ENCODE measurements at regions not wholly inside any gene's neighbourhood (a gene's known extent, or its start where the extent isn't known, plus 50 kb on each side); places are given as distances from the start of the nearest gene placed in this dataset.

GRCh38 chr15:25134546-25134945, 179.8 kb downstream of the SNRPN start:
- Histone ChIP-seq H3K4me1 (ENCODE audit: insufficient read depth) (no peaks in the 10 kb centered on the region), H3K27me3 (no peaks in the 10 kb centered on the region), H3K36me3 (no peaks in the 10 kb centered on the region), H3K27ac (no peak overlapping the region), H3K9me3 (peaks cover 0 to 11% of the 10 kb centered on the region in 2 donors), H3K4me3 (no peak overlapping the region)
- DNase-seq, result no peak
- TF ChIP-seq EP300 (IDR thresholded peaks at IDR 0.05), result no peak
- TF ChIP-seq CTCF (IDR thresholded peaks at IDR 0.05), result no peak
- no peak for TF ChIP-seq POLR2A (IDR thresholded peaks at IDR 0.05)
- intact Hi-C loops (cut with DNase I), result no loop called here
- WGBS, 3 donors, result 34 to 38% (median 35%) methylated on average over 2 of the region's 2 CpGs

- TF ChIP-seq CTCF (IDR thresholded peaks at IDR 0.05), result no peak
- no peak for TF ChIP-seq POLR2A (IDR thresholded peaks at IDR 0.05)
- no peak for TF ChIP-seq EP300 (IDR thresholded peaks at IDR 0.05)
- intact Hi-C loops (cut with DNase I), result no loop called here
- Histone ChIP-seq H3K27ac (no peak overlapping the region), H3K9me3 (peaks cover 0 to 11% of the 10 kb centered on the region in 2 donors), H3K4me3 (no peak overlapping the region), H3K4me1 (ENCODE audit: insufficient read depth) (no peaks in the 10 kb centered on the region), H3K27me3 (no peaks in the 10 kb centered on the region), H3K36me3 (no peaks in the 10 kb centered on the region)
- DNase-seq, result no peak
- 65 to 78% (median 67%) methylated on average over 3 of the region's 3 CpGs for WGBS, 3 donors
Observed at GRCh38 chr15:25136119-25136518, 181.3 kb downstream of the SNRPN start.

GRCh38 chr15:25137013-25137412, 182.2 kb downstream of the SNRPN start:
- Histone ChIP-seq H3K9me3 (peaks cover 0 to 11% of the 10 kb centered on the region in 2 donors), H3K4me3 (no peak overlapping the region), H3K4me1 (ENCODE audit: insufficient read depth) (no peaks in the 10 kb centered on the region), H3K27ac (no peak overlapping the region), H3K27me3 (no peaks in the 10 kb centered on the region), H3K36me3 (no peaks in the 10 kb centered on the region)
- WGBS, 3 donors, result 67 to 76% (median 73%) methylated on average over 5 of the region's 5 CpGs
- DNase-seq, result no peak
- intact Hi-C loops (cut with DNase I), result no loop called here
- TF ChIP-seq CTCF (IDR thresholded peaks at IDR 0.05) (no peak), POLR2A (IDR thresholded peaks at IDR 0.05) (no peak), EP300 (IDR thresholded peaks at IDR 0.05) (no peak)

- intact Hi-C loops (cut with DNase I), result no loop called here
- Histone ChIP-seq H3K27me3 (no peaks in the 10 kb centered on the region), H3K4me1 (ENCODE audit: insufficient read depth) (no peaks in the 10 kb centered on the region), H3K9me3 (peaks cover 0 to 6% of the 10 kb centered on the region in 2 donors), H3K36me3 (no peaks in the 10 kb centered on the region), H3K27ac (no peak overlapping the region), H3K4me3 (no peak overlapping the region)
- DNase-seq, result peak in 4 of 5 donors; percentile 3 to 14 (median 5)
- TF ChIP-seq POLR2A (IDR thresholded peaks at IDR 0.05), result no peak
- TF ChIP-seq EP300 (IDR thresholded peaks at IDR 0.05), result no peak
- TF ChIP-seq CTCF (IDR thresholded peaks at IDR 0.05), result no peak
- 88 to 92% (median 89%) methylated on average over 15 of the region's 15 CpGs for WGBS, 3 donors
Observed at GRCh38 chr15:25169318-25169717, 214.5 kb downstream of the SNRPN start.

All from ovary (tissue), 7 donors.